ENCODE measurements at regions not wholly inside any gene's neighbourhood (a gene's known extent, or its start where the extent isn't known, plus 50 kb on each side); places are given as distances from the start of the nearest gene placed in this dataset.
"Not testable (repeated sequence)": the region's sequence is repeated elsewhere in the genome, so short reads cannot be mapped to it uniquely, and the experiment has no call there.

DNA sequence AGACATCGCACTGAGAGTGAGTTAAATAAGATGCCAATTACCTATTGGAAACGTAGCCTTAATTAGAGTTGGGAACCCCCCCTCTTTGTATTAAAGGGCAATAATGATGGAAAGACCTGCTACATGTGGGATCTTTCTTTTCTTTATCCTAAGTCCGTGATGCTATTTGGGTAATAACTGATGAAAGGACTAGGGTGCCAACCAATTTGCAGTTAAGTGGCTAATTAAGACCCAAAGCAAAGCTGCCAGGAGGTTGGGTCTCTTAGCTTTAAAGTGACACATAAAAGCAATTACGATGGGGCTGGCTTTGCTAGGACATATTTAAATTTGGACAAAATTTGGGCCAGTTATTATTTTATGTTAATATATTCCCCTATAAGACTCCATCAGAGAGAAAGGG lies 728.8 kb downstream of the NR2F1-AS1 start:
- DNase-seq: no peak

DNA sequence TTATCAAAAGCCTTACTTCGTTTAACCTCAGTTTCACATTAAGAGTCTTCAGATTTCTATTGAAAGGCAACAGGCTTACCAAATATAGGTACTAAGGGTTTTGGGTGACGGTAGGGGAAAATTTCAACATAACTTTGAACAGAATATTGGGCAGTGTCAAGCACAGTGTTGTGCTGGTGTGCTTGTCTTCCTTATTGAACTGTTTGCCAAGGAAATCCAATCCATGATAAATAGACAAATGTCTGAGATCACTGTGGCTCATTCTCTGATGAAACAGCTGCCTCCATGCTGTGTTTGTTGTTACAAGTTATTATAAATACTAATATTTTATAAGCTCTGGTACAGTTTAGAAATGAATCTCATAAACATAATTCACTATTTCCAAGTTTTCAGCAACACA lies 730.1 kb downstream of the NR2F1-AS1 start:
- DNase-seq: no peak

DNA sequence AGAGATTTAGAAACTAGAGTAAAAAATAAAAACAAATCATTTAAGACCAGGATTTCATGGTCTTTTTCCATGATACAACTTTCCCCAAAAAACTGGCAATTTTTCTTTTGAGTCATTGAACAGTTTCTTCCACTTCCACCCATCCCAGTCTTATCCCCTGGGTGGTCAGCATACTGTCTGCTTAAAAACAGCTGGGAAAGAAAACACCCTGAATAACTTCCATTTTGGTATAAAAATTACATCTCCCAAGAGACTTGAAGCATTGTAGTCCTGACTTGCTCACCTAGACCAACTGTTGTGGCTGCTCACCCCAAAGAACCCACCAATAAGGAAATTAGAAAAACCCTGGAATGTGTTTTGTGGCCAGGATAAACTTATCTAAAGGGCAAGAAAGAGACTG lies 731.3 kb downstream of the NR2F1-AS1 start:
- no peak for DNase-seq

DNA sequence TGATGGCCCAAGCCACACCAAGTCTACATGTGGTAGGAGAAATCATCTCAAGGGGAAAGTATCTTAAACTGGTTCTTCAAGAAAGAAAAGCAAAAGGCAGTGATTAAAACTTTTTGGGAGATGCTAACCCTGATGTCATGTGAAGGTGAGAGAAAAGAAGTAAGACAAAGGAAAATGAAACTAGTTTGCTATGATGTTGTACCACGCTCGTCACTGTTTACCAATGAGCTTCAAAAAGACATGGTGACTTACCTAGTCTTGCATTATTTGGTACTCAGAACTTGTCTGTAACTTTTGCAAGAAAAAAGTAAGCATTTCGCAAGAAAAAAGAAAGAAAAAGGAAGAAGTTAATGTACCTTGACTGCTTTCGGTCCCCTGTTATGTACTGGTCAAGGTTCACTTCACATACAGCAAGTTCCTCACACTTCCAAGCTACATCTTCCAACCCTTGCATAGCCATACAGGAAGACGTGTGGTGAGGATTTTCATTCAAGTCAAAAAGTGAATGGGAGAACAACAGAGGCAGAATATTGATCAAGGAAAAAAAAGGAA lies 739.3 kb downstream of the NR2F1-AS1 start:
- no peak for DNase-seq

DNA sequence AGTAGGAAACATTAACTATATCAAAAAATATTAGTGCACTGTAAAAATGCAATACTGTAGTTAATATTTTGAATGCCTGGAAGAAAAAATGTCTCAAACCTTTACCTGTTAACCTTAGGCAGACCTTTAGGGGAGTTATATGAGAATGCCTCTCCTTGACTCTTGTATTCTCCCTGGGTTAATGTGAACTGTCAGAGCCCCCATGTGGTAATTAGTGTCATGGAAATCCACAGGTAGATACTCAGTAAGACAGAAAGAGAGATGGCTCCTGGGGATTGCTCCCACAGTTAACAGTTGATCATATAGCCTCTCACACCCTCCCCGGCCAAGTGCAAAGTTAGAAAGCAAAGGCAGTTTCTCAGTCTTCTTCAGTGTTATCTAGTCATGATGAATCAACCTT lies 742.8 kb downstream of the NR2F1-AS1 start:
- peak; percentile 1 for DNase-seq

DNA sequence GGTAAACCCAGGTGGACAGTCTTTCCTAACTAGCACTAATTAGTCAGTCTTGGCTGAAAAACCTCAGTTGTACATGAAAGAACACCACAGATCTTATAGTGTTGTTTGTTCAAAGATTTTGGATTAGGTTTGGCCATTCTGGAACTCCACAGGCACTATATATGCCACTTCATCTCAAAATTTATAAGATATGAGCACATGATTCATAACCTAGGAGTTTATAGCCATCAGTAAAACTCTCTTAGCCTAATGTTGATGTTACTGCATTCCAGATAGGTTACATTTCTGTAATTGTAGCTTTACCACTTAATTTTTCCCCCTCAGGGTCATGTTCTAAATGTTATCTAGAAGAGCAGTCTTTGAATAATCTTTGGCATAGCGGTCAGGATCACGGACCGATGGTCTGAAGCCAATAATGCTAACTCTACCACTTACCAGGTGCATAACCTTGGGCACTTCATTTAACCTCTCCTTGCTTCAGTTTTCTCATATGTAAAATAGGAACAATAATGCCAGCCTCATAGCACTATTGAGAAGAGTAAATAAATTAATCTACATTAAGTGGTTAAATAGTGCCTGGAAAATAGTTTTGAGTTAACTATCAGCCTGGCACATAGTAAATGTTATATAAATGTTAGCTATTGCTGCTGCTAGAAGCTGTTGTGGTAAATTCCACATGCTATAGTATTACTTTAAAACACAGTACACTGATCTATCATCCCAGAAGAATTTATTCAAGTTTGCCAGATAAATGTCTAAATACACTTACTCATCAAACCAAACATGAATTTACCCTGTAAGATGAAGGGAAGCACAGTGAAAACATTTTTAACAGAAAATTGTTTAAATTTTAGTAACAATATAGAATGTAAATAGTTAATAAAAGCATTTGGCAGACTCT lies 743.9 kb downstream of the NR2F1-AS1 start:
- no peak for DNase-seq

DNA sequence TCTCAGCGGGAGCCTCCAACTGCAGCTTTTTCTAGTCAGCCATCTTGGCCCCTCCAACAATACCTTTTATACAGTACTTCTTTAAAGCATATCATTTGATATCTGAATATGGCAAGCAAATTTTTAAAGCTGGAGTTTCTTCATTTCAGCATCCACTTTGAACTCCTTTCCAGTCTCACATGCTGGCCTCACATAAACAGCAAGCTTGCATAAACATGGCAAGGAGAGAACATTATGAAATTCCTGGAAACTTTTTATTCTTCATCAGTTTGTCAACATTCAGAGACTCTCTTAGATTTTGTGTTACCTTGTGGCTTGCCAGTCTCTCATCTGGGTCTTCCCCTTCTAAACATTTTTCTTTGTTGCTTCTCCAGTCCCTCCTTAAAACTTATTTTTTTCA lies 745.3 kb downstream of the NR2F1-AS1 start:
- DNase-seq: no peak

DNA sequence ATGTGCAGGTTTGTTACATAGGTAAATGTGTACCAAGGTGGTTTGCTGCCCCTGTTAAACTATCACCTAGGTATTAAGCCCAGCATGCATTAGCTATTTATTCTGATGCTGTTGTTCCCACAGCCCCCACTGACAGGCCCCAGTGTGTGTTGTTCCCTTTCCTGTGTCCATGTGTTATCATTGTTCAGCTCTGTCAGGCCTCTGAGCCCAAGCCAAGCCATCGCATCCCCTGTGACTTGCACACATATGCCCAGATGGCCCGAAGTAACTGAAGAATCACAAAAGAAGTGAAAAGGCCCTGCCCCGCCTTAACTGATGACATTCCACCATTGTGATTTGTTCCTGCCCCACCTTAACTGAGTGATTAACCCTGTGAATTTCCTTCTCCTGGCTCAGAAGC lies 757.5 kb downstream of the NR2F1-AS1 start:
- DNase-seq: not testable (repeated sequence)

DNA sequence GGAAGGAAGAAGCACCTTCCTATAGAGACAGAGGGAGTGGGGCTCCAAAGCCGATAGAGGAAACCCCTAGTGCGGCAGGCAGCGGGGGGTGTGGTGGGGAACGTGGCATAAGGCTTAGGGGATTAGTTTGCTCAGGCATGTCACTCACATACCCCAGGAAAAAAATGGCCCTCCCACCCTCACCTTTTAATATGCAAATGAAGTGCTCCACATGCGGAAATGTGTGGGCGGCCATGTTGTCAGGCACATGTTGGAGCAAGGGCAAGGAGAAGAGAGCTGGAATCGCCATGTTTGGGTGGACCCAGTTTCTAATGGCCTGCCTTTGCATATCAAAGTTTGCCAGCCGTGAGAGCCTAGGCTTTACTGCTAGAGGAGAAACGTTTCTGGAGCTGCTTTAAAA lies 758.8 kb downstream of the NR2F1-AS1 start:
- no peak for DNase-seq

DNA sequence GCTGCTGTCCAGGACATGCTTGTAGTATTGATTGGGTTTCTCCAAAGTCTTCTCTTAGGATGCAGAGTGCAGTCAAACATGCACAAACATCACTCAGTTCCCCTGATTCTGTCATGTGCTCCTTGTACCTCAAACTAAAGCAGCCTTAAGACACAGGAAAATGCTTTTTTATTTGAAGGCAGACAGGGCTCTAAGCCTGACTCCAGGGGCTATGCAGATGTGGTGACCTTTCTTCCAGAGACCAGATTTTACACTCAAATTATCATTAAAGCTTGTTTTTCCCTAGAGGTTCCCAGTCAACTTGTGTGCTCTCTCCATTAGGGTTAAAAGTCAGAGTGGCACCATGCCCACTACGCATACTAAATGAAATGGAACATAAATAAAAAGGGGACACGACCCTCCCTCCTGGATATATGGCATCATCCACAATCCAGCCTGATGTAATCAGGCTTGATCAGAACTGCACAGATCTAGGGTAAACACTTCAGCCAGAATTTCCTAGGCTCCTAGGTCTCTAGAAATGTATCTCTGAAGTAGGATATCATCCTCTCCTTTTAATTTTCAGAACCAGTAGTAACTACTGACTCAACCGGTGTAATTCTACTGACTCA lies 771.1 kb downstream of the NR2F1-AS1 start:
- DNase-seq: no peak

DNA sequence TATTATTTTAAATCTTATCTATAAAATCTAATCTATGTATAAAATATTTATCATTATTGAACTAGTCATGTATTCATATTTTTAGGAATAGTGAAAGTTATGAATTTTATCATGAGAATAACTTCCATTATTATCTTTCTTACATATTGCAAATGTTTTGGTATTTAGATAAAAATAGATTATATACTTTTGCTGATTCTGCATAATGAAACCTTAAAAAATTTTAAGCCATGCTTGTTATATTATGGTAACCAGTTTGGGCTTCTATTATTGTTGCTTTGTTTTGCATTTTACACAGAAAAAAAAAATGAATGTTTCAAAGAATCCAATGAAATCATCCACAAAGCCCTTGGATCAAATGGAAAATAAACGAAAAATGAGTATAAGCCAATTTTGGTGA lies 772.5 kb downstream of the NR2F1-AS1 start:
- DNase-seq: no peak

DNA sequence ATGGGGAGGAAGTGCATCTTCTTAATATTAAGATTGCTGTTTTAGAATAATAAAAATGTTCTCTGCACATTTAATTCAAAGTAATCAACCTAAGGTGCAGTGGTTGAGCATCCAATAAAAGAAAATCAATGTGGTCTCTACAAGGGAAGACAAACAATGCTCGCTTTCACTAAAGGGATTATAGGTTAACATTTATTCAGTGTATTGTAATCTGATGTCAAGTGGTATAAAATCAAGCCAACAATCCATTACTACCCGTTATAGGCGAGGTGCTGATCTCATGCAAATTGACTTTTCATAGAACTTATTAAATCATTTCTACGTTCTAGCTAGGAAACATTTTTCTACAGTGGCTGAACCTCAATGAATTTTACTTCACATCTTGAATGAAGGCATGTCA lies 773.9 kb downstream of the NR2F1-AS1 start:
- DNase-seq: no peak

DNA sequence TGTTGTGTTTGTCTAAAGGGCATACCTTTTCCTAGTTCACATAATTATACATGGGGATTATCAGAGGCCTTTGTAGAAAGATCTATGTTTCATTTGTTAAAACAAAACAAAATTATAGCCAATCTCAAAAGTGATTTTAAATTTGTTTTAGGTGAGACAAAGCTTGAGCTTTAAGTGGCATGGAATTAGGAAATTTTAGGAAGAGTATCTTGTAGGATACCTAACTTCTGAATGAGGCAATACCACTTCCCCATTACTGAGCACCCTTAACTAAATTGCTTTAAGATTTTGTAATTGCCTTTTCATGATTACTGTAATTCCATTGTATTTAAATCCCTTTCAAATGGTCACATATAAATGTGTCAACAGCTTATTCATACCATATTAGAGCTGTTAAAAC lies 775.6 kb downstream of the NR2F1-AS1 start:
- no peak for DNase-seq

DNA sequence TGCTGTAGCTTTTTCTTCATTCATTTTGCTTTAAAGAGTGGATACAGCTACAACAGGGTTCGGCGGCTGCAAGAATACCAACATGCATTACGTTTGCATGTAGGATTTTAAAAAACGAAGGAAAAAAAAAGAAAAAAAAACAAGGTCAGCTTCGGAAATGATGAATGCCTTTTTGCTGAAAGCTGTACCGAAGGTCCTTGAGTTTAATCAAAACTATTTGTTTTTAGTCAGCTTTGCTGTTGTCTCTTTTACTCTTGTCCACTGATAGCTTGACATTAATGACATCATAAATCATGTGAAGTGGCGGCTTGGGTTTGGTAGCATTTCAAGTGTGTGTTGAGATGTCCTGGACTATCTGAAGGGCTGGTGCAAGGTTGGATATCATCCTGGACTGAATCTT lies 779.1 kb downstream of the NR2F1-AS1 start:
- DNase-seq: no peak

DNA sequence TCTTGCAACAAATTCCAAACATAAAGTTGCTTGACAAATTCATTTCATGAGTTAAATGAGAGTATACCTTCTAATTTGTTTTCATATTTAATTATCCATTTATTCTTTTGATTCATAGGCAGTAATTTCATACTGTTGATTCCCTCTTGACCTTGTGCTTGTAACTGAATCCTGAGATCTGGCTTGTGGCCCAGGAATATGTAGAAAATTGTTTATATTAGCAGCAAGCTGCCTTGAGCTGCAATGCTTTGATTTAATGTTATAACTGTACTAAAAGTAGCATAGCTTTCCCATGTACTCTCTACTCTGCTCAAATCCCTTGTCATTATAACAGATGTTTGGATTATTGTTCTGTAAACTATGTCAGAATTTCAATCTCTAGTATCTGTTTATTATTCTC lies 780.7 kb downstream of the NR2F1-AS1 start:
- no peak for DNase-seq

DNA sequence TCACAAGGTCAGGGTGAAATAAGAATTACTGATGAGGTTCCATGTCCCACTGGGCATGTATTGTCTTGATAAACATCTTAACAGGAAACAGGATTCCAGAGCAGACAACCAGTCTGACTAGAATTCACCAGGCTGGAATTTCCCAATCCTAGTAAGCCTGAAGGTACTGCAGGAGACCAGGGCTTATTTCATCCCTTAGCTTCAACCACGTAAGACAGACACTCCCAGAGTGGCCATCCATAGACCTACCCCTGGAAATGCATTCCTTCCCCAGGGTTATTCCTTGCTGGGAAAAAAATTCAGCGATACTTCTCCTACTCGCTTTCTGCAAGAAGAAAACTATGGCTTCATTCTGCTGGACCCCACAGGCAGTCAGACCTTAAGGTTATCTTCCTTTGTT lies 785.4 kb downstream of the NR2F1-AS1 start:
- DNase-seq: no peak

DNA sequence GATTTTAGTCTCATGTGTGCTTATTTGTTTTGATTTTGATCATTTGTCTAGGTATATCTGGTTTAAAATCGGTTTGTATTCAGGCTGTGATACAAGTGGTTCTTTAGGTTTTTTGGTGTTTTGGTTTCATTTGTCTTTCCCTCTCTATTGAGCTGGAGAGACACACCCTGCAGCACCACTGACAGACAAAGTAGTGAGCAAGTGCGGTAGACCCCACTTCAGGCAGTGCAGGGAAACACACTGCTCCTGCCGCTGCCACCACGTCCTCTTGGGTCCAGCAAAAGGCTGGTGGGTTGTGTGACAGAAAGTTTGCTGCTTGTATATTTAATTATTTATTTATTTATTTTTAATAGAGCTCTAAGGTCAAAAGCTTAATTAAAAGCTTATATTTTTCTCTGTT lies 801.0 kb downstream of the NR2F1-AS1 start:
- DNase-seq: no peak

DNA sequence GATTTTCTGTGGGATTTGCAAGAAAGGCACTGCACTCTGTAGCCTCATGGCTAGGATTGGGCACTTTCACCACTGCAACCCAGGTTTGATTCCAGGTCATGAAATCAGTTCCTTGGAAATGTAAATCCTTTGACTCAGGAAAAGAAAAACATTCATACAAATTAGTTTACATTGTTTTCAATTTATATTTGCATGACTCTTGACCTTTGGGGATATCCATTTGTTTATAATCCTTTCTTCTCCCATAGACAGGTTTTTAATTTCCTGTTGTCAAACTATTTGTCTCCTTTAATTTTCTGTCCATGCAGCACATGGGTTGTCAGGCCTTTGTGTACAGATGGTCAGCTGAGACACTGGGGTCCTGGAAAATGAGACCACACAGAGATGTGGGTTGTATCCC lies 801.5 kb downstream of the NR2F1-AS1 start:
- DNase-seq: no peak

DNA sequence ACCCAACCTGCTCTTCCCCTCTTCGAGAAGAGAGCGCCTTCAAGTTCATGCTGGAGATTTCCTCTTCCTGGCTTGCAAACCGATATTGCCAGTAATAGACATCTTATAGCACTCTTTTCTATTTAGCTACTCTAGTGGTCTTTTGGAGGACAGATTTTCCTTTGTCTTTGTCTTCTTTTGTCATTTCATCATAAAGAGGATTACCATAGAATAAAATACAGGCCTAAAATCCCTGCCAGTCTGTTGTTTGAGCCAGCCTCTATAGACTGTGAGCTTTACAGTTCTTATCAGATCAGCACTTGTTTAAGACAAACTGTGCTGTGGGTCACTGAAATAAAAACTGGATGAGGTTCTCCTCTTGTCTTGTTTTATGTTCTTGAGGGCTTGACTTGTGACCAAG lies 802.8 kb downstream of the NR2F1-AS1 start:
- DNase-seq: no peak

DNA sequence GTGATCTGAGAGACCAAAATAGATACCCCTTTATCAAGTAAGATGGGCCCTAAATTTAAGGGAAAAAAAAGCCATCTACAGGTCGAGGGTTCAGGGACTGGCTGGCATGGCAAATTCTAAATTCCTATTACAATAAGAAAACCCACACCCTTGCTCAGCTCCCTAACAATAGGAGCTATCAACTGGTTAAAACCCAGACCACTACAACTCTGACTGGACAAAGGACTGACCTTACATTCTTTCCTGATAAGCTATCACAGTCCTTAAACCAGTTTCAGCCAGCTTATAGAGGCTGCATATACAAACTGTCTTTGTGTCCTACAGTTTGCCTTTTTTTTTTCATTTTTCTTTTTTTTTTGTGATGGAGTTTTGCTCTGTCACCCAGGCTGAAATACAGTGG lies 803.6 kb downstream of the NR2F1-AS1 start:
- DNase-seq: no peak

DNA sequence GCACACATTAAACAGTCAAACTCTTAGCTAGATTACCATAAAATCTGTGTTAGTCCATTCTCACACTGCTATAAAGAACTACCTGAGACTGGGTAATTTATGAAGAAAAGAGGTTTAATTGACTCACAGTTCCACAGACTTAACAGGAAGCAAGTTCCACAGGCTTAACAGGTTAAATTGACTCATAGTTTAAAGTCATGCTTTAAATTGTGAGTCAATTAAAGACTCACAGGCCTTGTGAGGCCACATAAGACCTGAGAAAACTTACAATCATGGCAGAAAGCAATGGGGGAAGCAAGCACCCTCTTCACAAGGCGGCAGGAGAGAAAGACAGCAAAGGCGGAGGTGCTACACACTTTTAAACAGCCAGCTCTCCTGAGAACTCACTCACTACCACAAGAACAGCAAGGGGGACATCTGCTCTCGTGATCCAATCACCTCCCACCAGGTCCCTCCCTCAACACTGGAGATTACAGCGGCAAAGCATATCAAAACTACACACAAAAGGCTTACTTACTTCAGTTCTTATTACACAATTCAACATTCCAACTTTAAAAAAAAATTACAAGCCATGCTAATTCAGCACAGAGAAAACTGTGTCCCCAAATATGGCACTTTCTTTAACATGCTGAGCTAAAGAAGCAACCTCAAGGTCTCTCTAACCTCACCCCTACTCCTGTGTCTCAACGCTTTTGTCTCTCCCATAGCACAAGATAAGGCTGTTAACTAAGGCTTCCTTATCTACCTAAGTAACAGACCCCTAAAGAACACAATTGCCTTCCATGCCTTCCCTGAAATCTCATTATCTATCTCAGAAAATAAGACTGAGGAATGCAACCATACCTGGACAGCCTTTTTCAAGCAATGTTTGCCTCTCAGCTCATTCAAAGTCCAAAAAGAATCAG lies 805.1 kb downstream of the NR2F1-AS1 start:
- no peak for DNase-seq

DNA sequence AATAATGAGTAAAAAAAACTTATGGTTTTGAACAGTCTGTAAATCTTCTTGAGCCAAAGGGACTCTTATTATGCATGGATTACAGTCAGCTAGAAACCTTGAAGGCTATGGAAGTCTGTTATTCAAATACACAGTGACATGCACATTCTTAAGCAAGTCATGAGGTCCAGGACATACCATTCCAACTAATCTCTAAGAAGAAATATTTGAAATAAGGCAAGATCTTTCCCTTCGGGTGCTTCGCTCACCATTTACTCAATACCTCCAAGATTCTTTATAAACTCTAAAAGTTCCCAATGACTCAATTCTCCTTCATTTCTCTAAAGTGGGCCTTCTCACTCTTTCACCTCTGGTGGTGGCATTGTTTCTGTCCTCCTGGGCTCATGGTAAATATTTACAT lies 811.0 kb downstream of the NR2F1-AS1 start:
- no peak for DNase-seq

DNA sequence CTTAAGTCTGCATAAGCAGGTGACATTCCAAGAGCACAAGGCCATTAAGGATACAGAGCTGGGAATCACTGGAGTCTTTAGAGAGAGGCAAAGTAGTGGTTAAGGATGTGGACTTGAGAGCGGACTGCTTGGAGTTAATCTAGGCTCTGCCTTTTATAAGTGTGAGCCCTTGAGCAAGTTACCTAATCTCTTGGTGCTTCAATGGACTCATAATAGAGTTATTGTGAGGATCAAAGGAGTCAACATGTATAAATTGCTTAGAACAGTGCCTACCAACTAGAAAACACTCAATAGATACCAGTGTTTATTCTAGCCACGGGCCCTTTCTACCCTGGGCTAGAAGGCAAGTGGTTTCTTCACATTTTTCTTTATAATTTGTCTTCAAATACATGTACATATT lies 819.4 kb downstream of the NR2F1-AS1 start:
- DNase-seq: no peak
